ENCODE measurements at regions not wholly inside any gene's neighbourhood (a gene's known extent, or its start where the extent isn't known, plus 50 kb on each side); places are given as distances from the start of the nearest gene placed in this dataset.
A peak's percentile ranks its signal among the peaks of the same experiment; 100 is the strongest.

GRCh38 chr2:47227532-47228279 lies 51.4 kb upstream of the CALM2 start:
- H3K18ac ChIP-seq (ENCODE audit: insufficient read length, low read depth, low read length), result no peak overlapping the region
- no peak overlapping the region for H3K9ac ChIP-seq (ENCODE audit: extremely low read depth, insufficient read length, low read length)
- H3K4ac ChIP-seq (ENCODE audit: low read depth, low read length), result no peak overlapping the region
- H3K79me2 ChIP-seq (ENCODE audit: insufficient read depth, low read length), result no peaks in the 10 kb centered on the region
- H3K4me1 Mint-ChIP-seq, result peaks cover 17 to 18% of the 10 kb centered on the region in 2 experiments
- no peaks in the 10 kb centered on the region; the same call in 1 of the 2 replicates for H3K27me3 Mint-ChIP-seq (ENCODE audit: low read depth)
- H4K91ac ChIP-seq (ENCODE audit: insufficient read length, low read depth, low read length), result no peak overlapping the region
- no peak overlapping the region for H2BK20ac ChIP-seq (ENCODE audit: low read depth, low read length, poor library complexity, severe bottlenecking)
- H4K20me1 ChIP-seq (ENCODE audit: control insufficient read depth, insufficient read depth, insufficient read length), result no peaks in the 10 kb centered on the region
- H3K79me1 ChIP-seq (ENCODE audit: insufficient read depth, low read depth, low read length, poor library complexity, severe bottlenecking), result no peaks in the 10 kb centered on the region
- no peaks in the 10 kb centered on the region for H3K4me1 ChIP-seq (ENCODE audit: insufficient read depth, low read length)
- H3K23me2 ChIP-seq (ENCODE audit: insufficient read length, low read depth, low read length, poor library complexity, severe bottlenecking), result no peaks in the 10 kb centered on the region
- H2BK120ac ChIP-seq (ENCODE audit: low read depth, low read length, poor library complexity, severe bottlenecking), result no peak overlapping the region
- H3K14ac ChIP-seq (ENCODE audit: insufficient read depth, low read length), result no peak overlapping the region
- no peak overlapping the region for H3K23ac ChIP-seq (ENCODE audit: insufficient read length, low read depth, low read length)
- no peak for TF ChIP-seq CTCF (conservative IDR thresholded peaks at IDR 0.05)
- H3K4me3 Mint-ChIP-seq, result no peak overlapping the region
- no peak for DNase-seq
- no peak overlapping the region for H2BK5ac ChIP-seq (ENCODE audit: insufficient read length, low read length)
- H3T11ph ChIP-seq (ENCODE audit: low read length), result no peak overlapping the region
- no peaks in the 10 kb centered on the region for H3K27me3 ChIP-seq (ENCODE audit: insufficient read depth, low read length)
- no peaks in the 10 kb centered on the region for H3K36me3 Mint-ChIP-seq (ENCODE audit: insufficient read depth in 1 of 3, low read depth in 3 of 3)
- no peaks in the 10 kb centered on the region for H3K9me3 ChIP-seq (ENCODE audit: control insufficient read depth, low read depth, low read length)
- no peak overlapping the region for H2BK15ac ChIP-seq (ENCODE audit: low read depth, low read length)
- no CpG with 5 or more reads among the region's 9 CpGs for WGBS (ENCODE audit: extremely low coverage, insufficient read length, low lambda C conversion rate)
- no peak overlapping the region for H4K5ac ChIP-seq (ENCODE audit: insufficient read length, low read depth, low read length)
- no peak overlapping the region for H4K8ac ChIP-seq (replicated peaks; ENCODE audit: insufficient read length, low read depth, low read length)
- no peak overlapping the region for H3K27ac Mint-ChIP-seq
- H3K4me2 ChIP-seq (ENCODE audit: insufficient read depth, insufficient read length, low read length), result no peak overlapping the region
- H3K56ac ChIP-seq (ENCODE audit: insufficient read length, low read depth, low read length), result no peak overlapping the region
- H2AFZ ChIP-seq (ENCODE audit: low read length), result peak overlapping the region; percentile 75
- H2BK12ac ChIP-seq (ENCODE audit: insufficient read length, low read depth, low read length), result no peak overlapping the region
- H3K9me3 Mint-ChIP-seq, result no peaks in the 10 kb centered on the region
- no peak overlapping the region for H3K27ac ChIP-seq (ENCODE audit: insufficient read length, low read depth, low read length)
- H2AK5ac ChIP-seq (ENCODE audit: insufficient read length, low read length), result no peak overlapping the region
